GM21360 (cell line): ENCODE measurements at regions not wholly inside any gene's neighbourhood (a gene's known extent, or its start where the extent isn't known, plus 50 kb on each side); places are given as distances from the start of the nearest gene placed in this dataset.
"Not testable (repeated sequence)": the region's sequence is repeated elsewhere in the genome, so short reads cannot be mapped to it uniquely, and the experiment has no call there.

Experiments
- ATAC-seq: cut with Tn5 transposase; IDR thresholded peaks from one replicate; pipeline ENCODE4 v1.9.1; 2021; ENCODE audit warnings: mild to moderate bottlenecking, moderate library complexity; ENCODE audit not compliant: unreplicated experiment

DNA sequence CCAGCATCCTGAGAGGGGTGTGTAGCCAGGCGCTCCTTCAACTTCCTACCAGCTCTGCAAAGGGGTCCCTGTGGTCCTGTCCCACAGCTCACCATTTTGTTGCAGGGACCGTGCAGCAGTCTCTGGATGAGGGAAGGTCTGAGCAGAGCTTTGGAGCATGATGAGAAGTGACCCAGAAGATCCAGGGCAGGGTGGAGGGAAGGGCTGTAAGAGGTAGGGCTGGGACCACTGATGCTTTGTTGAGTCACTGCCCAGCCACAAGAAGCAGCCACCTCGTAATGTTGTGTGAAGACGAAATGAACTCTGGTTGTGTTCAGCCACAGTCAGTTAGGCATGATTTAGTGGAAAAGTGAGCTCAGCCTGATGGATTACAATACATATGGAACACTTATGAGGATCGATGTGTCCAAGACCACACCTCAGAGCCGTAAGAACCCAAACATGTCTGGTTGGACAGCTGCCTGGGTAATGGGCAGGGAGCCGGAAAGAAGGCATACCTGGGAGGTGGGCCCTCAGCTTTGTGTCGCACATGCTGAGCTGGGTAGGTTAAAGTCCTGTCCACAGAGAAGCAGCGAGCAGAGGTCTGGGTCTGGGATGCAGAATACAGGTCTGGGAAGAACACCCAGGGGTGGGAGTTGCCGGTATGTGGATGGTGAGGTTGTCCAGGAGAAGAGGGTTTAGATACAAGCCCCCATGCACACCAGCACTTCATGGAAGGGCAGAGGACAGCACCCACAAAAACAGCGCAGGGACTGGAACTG is 250.1 kb downstream of the GADD45G start:
- ATAC-seq, result no peak

DNA sequence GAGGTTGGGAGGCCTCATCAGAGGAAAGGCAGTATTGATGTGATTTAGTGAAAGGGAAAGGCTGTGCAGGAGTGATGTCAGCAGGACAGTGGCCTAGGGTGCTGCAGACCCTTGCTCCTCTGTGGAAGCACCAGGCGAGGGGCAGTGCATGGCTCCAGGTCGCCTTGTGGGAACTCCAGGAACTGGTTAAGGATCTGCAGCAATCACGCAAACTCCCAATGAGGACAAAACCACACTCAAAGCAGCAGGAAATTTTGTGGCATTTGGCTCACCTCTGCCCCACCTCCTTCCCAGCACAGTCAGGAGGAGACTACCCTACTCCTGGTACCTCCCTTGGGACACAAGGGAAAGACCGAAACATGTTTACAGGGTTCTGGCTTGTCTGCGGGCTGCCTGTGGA is 251.5 kb downstream of the GADD45G start:
- ATAC-seq, result not testable (repeated sequence)

DNA sequence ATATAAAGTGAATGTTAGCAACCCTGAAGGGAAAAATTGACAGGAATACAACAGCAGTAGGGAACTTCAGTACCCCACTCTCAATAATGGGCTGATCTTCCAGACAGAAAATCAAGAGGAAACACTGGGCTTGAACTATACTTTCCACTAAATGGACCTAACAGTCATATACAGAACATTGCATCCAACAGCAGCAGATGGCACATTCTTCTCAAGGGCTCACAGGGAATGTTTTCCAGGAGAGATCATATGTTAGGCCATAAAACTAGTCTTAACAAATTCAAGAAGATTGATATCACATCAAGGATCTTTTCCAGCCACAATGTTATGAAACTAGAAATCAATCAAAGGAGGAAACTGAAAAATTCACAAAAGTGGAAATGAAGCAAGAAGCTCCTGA is 252.1 kb downstream of the GADD45G start:
- not testable (repeated sequence) for ATAC-seq

GRCh38 chr9:89859842-89860241 is 255.0 kb downstream of the GADD45G start:
- ATAC-seq, result not testable (repeated sequence)

DNA sequence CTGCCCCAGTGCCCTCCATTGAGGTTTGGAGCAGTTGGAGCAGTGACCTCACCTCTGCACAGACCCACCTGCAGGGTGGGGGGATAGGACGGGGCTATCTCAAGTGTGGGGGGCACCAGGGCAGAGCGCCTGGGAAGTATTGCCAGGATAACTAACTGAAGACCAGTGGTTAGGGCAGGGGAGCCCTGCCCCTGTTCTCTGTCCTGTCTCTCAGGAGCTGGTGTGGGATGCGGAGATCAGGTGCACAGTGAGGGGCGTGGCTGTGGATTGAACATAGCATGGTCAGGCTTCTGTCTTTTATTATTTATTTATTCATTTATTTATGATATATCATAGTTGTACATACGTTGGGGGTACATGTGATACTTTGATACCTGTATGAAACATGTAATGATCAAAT is 256.6 kb downstream of the GADD45G start:
- ATAC-seq, result not testable (repeated sequence)

DNA sequence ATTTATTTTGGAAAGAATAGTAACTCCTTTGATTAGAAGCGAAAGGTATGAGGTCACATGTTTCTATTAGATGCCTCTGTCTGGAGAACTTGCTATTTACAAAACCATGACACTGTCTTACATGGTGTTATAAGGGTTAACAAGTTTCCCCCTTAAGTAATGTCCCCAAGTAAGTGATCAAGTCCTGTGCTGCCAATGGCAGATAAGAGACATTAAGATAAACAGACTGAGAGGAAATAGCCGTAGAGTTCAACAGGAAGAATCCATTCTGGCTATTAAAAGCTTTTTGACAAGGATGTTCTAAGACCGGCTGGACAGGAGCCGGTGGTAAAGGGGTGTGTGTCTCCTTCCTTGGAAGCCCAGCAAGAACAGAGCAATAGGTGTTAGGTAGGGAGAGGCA is 257.5 kb downstream of the GADD45G start:
- no peak for ATAC-seq

- no peak for ATAC-seq
Measured at GRCh38 chr9:89863141-89863540, 258.3 kb downstream of the GADD45G start.

- ATAC-seq, result no peak
Measured at GRCh38 chr9:89863837-89864236, 259.0 kb downstream of the GADD45G start.

- ATAC-seq, result no peak
Measured at GRCh38 chr9:89864257-89864656, 259.4 kb downstream of the GADD45G start.

GRCh38 chr9:89864731-89865130 is 259.9 kb downstream of the GADD45G start:
- ATAC-seq, result no peak

GRCh38 chr9:89865357-89865756 is 260.5 kb downstream of the GADD45G start:
- ATAC-seq, result no peak

- no peak for ATAC-seq
Measured at GRCh38 chr9:89865981-89866380, 261.2 kb downstream of the GADD45G start.

DNA sequence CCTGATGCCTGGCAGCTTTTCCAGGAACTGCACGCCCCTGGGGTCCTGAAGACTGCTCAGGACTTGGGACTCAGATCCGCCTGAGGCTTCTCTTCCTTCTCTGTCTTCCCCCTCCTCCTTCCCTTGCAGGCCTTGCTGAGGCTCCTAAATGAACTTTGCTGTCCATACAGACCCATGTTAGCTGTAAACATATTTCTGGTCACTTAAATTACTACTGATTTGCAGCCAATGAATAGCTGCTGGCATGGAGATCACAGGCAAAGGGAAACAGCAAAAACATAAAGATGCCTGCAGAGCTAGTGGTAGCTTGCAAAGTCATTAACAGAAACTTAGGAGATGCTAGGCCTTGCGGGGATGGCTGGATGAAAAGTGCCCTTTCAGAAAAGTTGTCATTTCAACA is 261.9 kb downstream of the GADD45G start:
- ATAC-seq, result no peak

DNA sequence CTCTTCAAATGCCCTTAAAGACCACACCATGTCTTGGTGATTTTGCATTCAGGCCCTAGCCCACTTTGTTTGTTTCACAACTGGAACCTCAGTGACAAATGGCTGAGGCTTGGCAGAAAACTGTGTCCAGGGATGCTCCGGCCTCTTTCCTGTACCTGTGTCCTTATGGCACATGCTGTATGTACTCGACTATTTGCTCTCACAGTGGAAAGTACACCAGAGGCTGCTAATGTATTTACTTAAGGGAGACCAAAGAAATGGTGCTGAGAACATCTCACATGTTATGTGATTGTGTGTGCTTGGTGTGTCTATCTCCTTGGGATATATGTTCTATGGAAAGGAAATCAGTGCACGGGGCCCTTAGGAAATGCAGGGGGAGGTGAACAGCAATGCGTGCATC is 263.3 kb downstream of the GADD45G start:
- ATAC-seq, result no peak

DNA sequence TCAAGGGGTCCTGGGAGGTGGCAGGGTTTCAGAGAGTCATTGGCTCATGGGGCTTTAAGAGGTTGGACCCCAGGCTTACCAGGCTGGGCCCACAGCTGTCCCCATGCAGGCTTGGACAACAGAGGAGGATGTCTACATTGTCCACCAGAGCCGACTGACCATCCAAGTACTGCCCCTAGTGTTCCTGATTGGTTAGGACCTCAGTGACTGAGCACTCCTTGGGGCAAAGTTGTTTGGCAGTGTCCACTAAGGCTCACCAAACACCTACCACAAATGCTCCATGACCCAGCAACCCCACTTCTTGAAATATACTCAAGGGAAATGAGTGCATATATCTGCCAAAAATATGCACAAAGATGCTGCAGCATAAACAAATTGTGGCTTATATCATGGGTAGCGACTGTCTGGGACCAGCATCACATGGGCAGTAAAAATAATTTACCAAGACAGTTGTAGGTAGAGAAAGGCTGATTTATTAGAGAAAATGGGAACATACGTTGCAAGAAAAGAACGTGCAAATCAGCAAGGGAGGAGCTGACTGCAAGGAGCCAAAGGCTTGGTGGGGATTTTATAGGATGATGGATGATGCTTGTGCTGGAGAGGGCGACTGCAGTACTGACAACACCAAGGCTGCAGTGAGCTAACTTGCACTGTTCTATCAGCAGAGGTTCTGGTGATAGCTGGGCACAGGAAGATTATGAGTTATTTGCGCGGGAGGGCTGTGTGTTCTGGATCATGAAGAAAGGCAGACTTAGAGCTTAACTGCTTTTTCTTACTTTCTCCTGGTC is 265.2 kb downstream of the GADD45G start:
- no peak for ATAC-seq

DNA sequence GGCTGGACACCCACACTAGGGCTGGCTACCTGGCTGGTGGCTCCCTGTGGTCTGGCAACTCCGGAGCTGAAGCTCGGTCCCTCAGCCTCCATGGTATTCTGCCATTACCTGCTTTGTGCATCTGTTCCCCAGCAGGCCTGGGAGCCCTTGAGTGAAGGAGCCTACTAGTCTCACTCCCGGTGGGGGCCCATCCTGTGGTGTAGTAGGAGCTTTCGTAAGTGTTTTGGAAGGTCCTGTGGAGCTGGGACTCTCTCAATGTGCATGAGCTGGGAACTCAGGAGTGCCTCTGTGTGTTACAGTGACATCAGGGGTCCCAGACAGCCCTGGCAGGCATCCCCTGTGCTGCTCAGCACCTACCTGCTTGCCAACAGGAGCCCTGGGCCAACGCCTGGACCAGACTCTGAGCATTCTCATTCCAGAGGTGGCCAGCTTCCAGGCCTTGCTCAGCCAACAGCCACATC is 267.1 kb downstream of the GADD45G start:
- ATAC-seq, result no peak

GRCh38 chr9:89872426-89872912 is 267.7 kb downstream of the GADD45G start:
- no peak for ATAC-seq

GRCh38 chr9:89872913-89873707 is 268.3 kb downstream of the GADD45G start:
- no peak for ATAC-seq

- ATAC-seq, result no peak
Measured at GRCh38 chr9:89873801-89874200, 269.0 kb downstream of the GADD45G start.

GRCh38 chr9:89874351-89875321 is 269.8 kb downstream of the GADD45G start:
- no peak for ATAC-seq
